Endothelial cell (in vitro differentiated cells): ENCODE measurements at regions not wholly inside any gene's neighbourhood (a gene's known extent, or its start where the extent isn't known, plus 50 kb on each side); places are given as distances from the start of the nearest gene placed in this dataset.

ENCODE experiments used
- DNase-seq: peaks from one replicate; pipeline ENCODE4 v3.0.0; 2021; ENCODE audit warnings: low spot score
- H3K27ac Mint-ChIP-seq: one replicate; pipeline ENCODE4 v1.8.0; 2021; ENCODE audit warnings: mixed read lengths, inconsistent platforms; ENCODE audit not compliant: unreplicated experiment
- H3K27me3 Mint-ChIP-seq: one replicate; pipeline ENCODE4 v1.8.0; 2021; ENCODE audit warnings: mild to moderate bottlenecking, moderate library complexity, mixed read lengths, inconsistent platforms; ENCODE audit not compliant: unreplicated experiment
- H3K36me3 Mint-ChIP-seq: one replicate; pipeline ENCODE4 v1.8.0; 2021; ENCODE audit warnings: mild to moderate bottlenecking, low read depth, mixed read lengths, inconsistent platforms; ENCODE audit not compliant: unreplicated experiment
- H3K4me1 Mint-ChIP-seq: one replicate; pipeline ENCODE4 v1.8.0; 2021; ENCODE audit warnings: mild to moderate bottlenecking, mixed read lengths, inconsistent platforms; ENCODE audit not compliant: unreplicated experiment
- H3K4me3 Mint-ChIP-seq: one replicate; pipeline ENCODE4 v1.8.0; 2021; ENCODE audit warnings: mild to moderate bottlenecking, mixed read lengths, inconsistent platforms; ENCODE audit not compliant: unreplicated experiment
- H3K9me3 Mint-ChIP-seq: one replicate; pipeline ENCODE4 v1.8.0; 2021; ENCODE audit warnings: mixed read lengths, inconsistent platforms; ENCODE audit not compliant: unreplicated experiment
- TF ChIP-seq, protein P1 (sequence below): fragments of 200-600 bp; sonication (generic); IDR thresholded peaks from one replicate; pipeline ENCODE4 v1.5.0; 2021; ENCODE audit warnings: antibody characterized with exemption; ENCODE audit not compliant: unreplicated experiment

- Mint-ChIP-seq H3K4me3 (no peak overlapping the region), H3K4me1 (no peaks in the 10 kb centered on the region), H3K27ac (no peak overlapping the region), H3K36me3 (no peaks in the 10 kb centered on the region), H3K27me3 (no peaks in the 10 kb centered on the region), H3K9me3 (no peaks in the 10 kb centered on the region)
- DNase-seq = no peak
- TF ChIP-seq, protein P1, sequence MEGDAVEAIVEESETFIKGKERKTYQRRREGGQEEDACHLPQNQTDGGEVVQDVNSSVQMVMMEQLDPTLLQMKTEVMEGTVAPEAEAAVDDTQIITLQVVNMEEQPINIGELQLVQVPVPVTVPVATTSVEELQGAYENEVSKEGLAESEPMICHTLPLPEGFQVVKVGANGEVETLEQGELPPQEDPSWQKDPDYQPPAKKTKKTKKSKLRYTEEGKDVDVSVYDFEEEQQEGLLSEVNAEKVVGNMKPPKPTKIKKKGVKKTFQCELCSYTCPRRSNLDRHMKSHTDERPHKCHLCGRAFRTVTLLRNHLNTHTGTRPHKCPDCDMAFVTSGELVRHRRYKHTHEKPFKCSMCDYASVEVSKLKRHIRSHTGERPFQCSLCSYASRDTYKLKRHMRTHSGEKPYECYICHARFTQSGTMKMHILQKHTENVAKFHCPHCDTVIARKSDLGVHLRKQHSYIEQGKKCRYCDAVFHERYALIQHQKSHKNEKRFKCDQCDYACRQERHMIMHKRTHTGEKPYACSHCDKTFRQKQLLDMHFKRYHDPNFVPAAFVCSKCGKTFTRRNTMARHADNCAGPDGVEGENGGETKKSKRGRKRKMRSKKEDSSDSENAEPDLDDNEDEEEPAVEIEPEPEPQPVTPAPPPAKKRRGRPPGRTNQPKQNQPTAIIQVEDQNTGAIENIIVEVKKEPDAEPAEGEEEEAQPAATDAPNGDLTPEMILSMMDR = no peak
These were observed 207.1 kb downstream of the TRAM1L1 start for GRCh38 chr4:116878280-116878679.

- H3K9me3 Mint-ChIP-seq = no peaks in the 10 kb centered on the region
- H3K27ac Mint-ChIP-seq = no peak overlapping the region
- DNase-seq = no peak
- no peaks in the 10 kb centered on the region for H3K36me3 Mint-ChIP-seq
- H3K27me3 Mint-ChIP-seq = no peaks in the 10 kb centered on the region
- no peaks in the 10 kb centered on the region for H3K4me1 Mint-ChIP-seq
- no peak overlapping the region for H3K4me3 Mint-ChIP-seq
- TF ChIP-seq, protein P1 = no peak
These were observed 208.3 kb downstream of the TRAM1L1 start for GRCh38 chr4:116877069-116877468.

DNA sequence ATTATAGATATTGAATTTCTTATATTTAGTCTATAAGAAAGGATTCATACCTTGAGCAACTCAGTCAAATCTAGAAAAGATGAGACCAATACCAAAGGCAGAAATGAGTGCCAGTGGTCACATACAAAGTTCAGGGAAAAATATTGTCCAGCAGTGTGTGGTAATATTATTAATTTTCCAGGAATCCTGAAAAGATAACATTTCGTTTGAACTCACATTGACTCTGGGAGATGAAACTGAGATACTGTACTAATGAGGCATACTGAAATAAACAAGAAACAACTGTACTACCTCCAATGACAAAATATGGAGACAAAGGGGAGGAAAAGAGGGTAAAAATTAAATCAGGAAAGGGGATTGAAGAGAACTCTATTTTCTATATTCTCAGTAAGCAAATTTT lies 212.4 kb downstream of the TRAM1L1 start:
- no peak for DNase-seq
- TF ChIP-seq, protein P1 = no peak
- no peaks in the 10 kb centered on the region for H3K36me3 Mint-ChIP-seq
- no peak overlapping the region for H3K4me3 Mint-ChIP-seq
- no peaks in the 10 kb centered on the region for H3K9me3 Mint-ChIP-seq
- H3K27ac Mint-ChIP-seq = no peak overlapping the region
- no peaks in the 10 kb centered on the region for H3K27me3 Mint-ChIP-seq
- peaks cover 6% of the 10 kb centered on the region for H3K4me1 Mint-ChIP-seq

GRCh38 chr4:116872308-116872707 lies 213.1 kb downstream of the TRAM1L1 start:
- Mint-ChIP-seq H3K36me3 (no peaks in the 10 kb centered on the region), H3K4me3 (no peak overlapping the region), H3K27ac (no peak overlapping the region), H3K9me3 (no peaks in the 10 kb centered on the region), H3K4me1 (peaks cover 6% of the 10 kb centered on the region), H3K27me3 (no peaks in the 10 kb centered on the region)
- TF ChIP-seq, protein P1 = no peak
- DNase-seq = no peak

- TF ChIP-seq, protein P1 = no peak
- H3K9me3 Mint-ChIP-seq = no peaks in the 10 kb centered on the region
- no peaks in the 10 kb centered on the region for H3K27me3 Mint-ChIP-seq
- DNase-seq = no peak
- H3K4me1 Mint-ChIP-seq = peaks cover 6% of the 10 kb centered on the region
- H3K4me3 Mint-ChIP-seq = no peak overlapping the region
- H3K36me3 Mint-ChIP-seq = no peaks in the 10 kb centered on the region
- no peak overlapping the region for H3K27ac Mint-ChIP-seq
These were observed 214.7 kb downstream of the TRAM1L1 start for GRCh38 chr4:116870686-116871085.
